ENCODE measurements at regions not wholly inside any gene's neighbourhood (a gene's known extent, or its start where the extent isn't known, plus 50 kb on each side); places are given as distances from the start of the nearest gene placed in this dataset.

DNA sequence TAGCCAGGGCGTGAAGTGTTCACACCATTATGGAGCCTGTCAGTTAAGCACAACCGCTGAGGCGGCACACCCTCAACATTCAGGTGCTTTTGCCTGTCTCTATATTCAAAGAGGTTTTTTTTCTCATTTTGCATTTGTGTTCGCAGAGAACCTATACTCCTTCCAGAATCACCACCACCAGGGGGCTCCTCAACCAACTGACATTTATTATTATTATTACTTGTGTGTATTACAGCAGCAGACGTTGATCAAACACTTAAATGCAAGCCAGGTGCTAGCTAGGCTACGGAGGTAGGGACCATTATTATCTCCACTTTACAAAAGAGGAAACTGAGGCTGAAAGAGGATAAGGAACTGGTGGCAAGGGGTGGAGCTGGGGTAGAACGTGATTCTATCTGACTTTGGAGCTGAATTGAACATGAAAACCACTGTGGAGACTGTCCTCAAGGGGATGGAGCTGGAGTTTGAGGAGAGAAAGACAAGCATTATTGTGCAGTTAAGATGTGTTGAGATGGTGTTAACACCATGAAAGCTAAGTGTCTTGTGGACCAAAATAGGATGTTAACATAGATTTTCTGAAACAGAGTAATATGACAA, 133.8 kb upstream of the PLXNA4 start:
- TF ChIP-seq EZH2phosphoT487 (IDR thresholded peaks at IDR 0.05; ENCODE audit: unreplicated experiment) (no peak), EZH2 (IDR thresholded peaks at IDR 0.05; ENCODE audit: low read depth, unreplicated experiment) (no peak)
- TF ChIP-seq, protein P1, sequence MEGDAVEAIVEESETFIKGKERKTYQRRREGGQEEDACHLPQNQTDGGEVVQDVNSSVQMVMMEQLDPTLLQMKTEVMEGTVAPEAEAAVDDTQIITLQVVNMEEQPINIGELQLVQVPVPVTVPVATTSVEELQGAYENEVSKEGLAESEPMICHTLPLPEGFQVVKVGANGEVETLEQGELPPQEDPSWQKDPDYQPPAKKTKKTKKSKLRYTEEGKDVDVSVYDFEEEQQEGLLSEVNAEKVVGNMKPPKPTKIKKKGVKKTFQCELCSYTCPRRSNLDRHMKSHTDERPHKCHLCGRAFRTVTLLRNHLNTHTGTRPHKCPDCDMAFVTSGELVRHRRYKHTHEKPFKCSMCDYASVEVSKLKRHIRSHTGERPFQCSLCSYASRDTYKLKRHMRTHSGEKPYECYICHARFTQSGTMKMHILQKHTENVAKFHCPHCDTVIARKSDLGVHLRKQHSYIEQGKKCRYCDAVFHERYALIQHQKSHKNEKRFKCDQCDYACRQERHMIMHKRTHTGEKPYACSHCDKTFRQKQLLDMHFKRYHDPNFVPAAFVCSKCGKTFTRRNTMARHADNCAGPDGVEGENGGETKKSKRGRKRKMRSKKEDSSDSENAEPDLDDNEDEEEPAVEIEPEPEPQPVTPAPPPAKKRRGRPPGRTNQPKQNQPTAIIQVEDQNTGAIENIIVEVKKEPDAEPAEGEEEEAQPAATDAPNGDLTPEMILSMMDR (conservative IDR thresholded peaks at IDR 0.05; ENCODE audit: low read depth in 2 of 2), result peak; percentile 60 to 77

Measured in GM23338 (cell line).